H9 (cell line): ENCODE measurements at regions not wholly inside any gene's neighbourhood (a gene's known extent, or its start where the extent isn't known, plus 50 kb on each side); places are given as distances from the start of the nearest gene placed in this dataset.

Source experiments
- DNase-seq: peaks from one replicate; pipeline ENCODE4 v3.0.0-alpha.2; 2017
- H2AFZ ChIP-seq: one replicate; pipeline ENCODE4 v1.6.1; 2013; ENCODE audit warnings: mild to moderate bottlenecking, low read length, control low read depth, moderate library complexity
- H2AK5ac ChIP-seq: 2 replicates; pipeline ENCODE4 v1.6.1; 2013; ENCODE audit warnings: low read length, control low read depth, mixed read lengths; ENCODE audit not compliant: insufficient read length
- H2BK120ac ChIP-seq: one replicate; pipeline ENCODE4 v1.6.1; 2013; ENCODE audit warnings: low read depth, mild to moderate bottlenecking, low read length, control low read depth, inconsistent platforms; ENCODE audit not compliant: poor library complexity, severe bottlenecking
- H2BK12ac ChIP-seq: 2 replicates; pipeline ENCODE4 v1.6.1; 2013; ENCODE audit warnings: low read length, control low read depth, mixed read lengths, low read depth; ENCODE audit not compliant: insufficient read length
- H2BK15ac ChIP-seq: 2 replicates; pipeline ENCODE4 v1.6.1; 2013; ENCODE audit warnings: low read depth, low read length, control low read depth
- H2BK20ac ChIP-seq: one replicate; pipeline ENCODE4 v1.6.1; 2013; ENCODE audit warnings: low read depth, mild to moderate bottlenecking, low read length, control low read depth, inconsistent platforms; ENCODE audit not compliant: poor library complexity, severe bottlenecking
- H2BK5ac ChIP-seq: 2 replicates; pipeline ENCODE4 v1.6.1; 2013; ENCODE audit warnings: low read length, control low read depth, mixed read lengths; ENCODE audit not compliant: insufficient read length
- H3K14ac ChIP-seq: 2 replicates; pipeline ENCODE4 v1.6.1; 2013; ENCODE audit warnings: low read length, control low read depth; ENCODE audit not compliant: insufficient read depth
- H3K18ac ChIP-seq: 2 replicates; pipeline ENCODE4 v1.6.1; 2013; ENCODE audit warnings: low read depth, mild to moderate bottlenecking, mixed read lengths, low read length, control low read depth; ENCODE audit not compliant: insufficient read length
- H3K23ac ChIP-seq: 2 replicates; pipeline ENCODE4 v1.6.1; 2013; ENCODE audit warnings: low read length, control low read depth, mixed read lengths, low read depth; ENCODE audit not compliant: insufficient read length
- H3K23me2 ChIP-seq: 2 replicates; pipeline ENCODE4 v1.6.1; 2013; ENCODE audit warnings: low read depth, mild to moderate bottlenecking, mixed read lengths, low read length, control low read depth; ENCODE audit not compliant: insufficient read length, poor library complexity, severe bottlenecking
- H3K27ac ChIP-seq: 2 replicates; pipeline ENCODE4 v1.5.1; 2013; ENCODE audit warnings: low read length, control low read depth, mixed read lengths, low read depth; ENCODE audit not compliant: insufficient read length
- H3K27me3 ChIP-seq: 2 replicates; pipeline ENCODE4 v1.6.1; 2013; ENCODE audit warnings: low read length, control low read depth, inconsistent platforms; ENCODE audit not compliant: insufficient read depth
- H3K4ac ChIP-seq: 2 replicates; pipeline ENCODE4 v1.6.1; 2013; ENCODE audit warnings: low read depth, mild to moderate bottlenecking, control low read depth, inconsistent platforms, low read length, moderate library complexity
- H3K4me1 ChIP-seq: 2 replicates; pipeline ENCODE4 v1.6.1; 2013; ENCODE audit warnings: low read length, control low read depth, inconsistent platforms; ENCODE audit not compliant: insufficient read depth
- H3K4me2 ChIP-seq: 2 replicates; pipeline ENCODE4 v1.6.1; 2013; ENCODE audit warnings: low read length, control low read depth, mixed read lengths; ENCODE audit not compliant: insufficient read length, insufficient read depth
- H3K56ac ChIP-seq: 2 replicates; pipeline ENCODE4 v1.6.1; 2013; ENCODE audit warnings: low read depth, mild to moderate bottlenecking, mixed read lengths, low read length, control low read depth; ENCODE audit not compliant: insufficient read length
- H3K79me1 ChIP-seq: 2 replicates; pipeline ENCODE4 v1.6.1; 2013; ENCODE audit warnings: low read depth, mild to moderate bottlenecking, moderate library complexity, low read length, control low read depth, inconsistent platforms; ENCODE audit not compliant: insufficient read depth, poor library complexity, severe bottlenecking
- H3K79me2 ChIP-seq: 2 replicates; pipeline ENCODE4 v1.6.1; 2013; ENCODE audit warnings: low read length, control low read depth, inconsistent platforms; ENCODE audit not compliant: insufficient read depth
- H3K9ac ChIP-seq: 2 replicates; pipeline ENCODE4 v1.6.1; 2013; ENCODE audit warnings: low read length, control low read depth, mixed read lengths; ENCODE audit not compliant: insufficient read length; ENCODE audit errors: extremely low read depth
- H3K9me3 ChIP-seq: one replicate; pipeline ENCODE4 v1.6.1; 2013; ENCODE audit warnings: low read depth, low read length, inconsistent platforms; ENCODE audit not compliant: control insufficient read depth
- H3T11ph ChIP-seq: one replicate; pipeline ENCODE4 v1.6.1; 2013; ENCODE audit warnings: mild to moderate bottlenecking, low read length, control low read depth, inconsistent platforms
- H4K20me1 ChIP-seq: one replicate; pipeline ENCODE4 v1.6.1; 2013; ENCODE audit not compliant: control insufficient read depth, insufficient read length, insufficient read depth
- H4K5ac ChIP-seq: 2 replicates; pipeline ENCODE4 v1.6.1; 2013; ENCODE audit warnings: low read depth, mild to moderate bottlenecking, mixed read lengths, low read length, control low read depth; ENCODE audit not compliant: insufficient read length
- H4K8ac ChIP-seq: replicated peaks from 2 replicates; pipeline ENCODE4 v1.6.1; 2013; ENCODE audit warnings: low read length, control low read depth, mixed read lengths, low read depth; ENCODE audit not compliant: insufficient read length
- H4K91ac ChIP-seq: 2 replicates; pipeline ENCODE4 v1.6.1; 2013; ENCODE audit warnings: low read depth, mild to moderate bottlenecking, moderate library complexity, mixed read lengths, low read length, control low read depth; ENCODE audit not compliant: insufficient read length
- H3K27ac Mint-ChIP-seq, 3 experiments: 2 replicates in 2 of 3; 3 replicates in 1 of 3; pipeline ENCODE4 v1.8.0; 2020 to 2021; ENCODE audit warnings: mixed read lengths in 3 of 3, mild to moderate bottlenecking in 1 of 3, moderate library complexity in 1 of 3
- H3K27me3 Mint-ChIP-seq: 2 replicates; pipeline ENCODE4 v1.8.0; 2021; ENCODE audit warnings: low read depth, mild to moderate bottlenecking, moderate library complexity, mixed read lengths
- H3K36me3 Mint-ChIP-seq, 3 experiments: 2 replicates in 2 of 3; 3 replicates in 1 of 3; pipeline ENCODE4 v1.8.0; 2020 to 2021; ENCODE audit warnings: low read depth in 3 of 3, mixed read lengths in 3 of 3; ENCODE audit not compliant: insufficient read depth in 1 of 3
- H3K4me1 Mint-ChIP-seq, 2 experiments: 2 replicates each; pipeline ENCODE4 v1.8.0; 2020; ENCODE audit warnings: mixed read lengths in 2 of 2
- H3K4me3 Mint-ChIP-seq, 2 experiments: 2 replicates in 1 of 2; 3 replicates in 1 of 2; pipeline ENCODE4 v1.8.0; 2020 to 2021; ENCODE audit warnings: mild to moderate bottlenecking in 2 of 2, mixed read lengths in 2 of 2, moderate library complexity in 1 of 2
- H3K9me3 Mint-ChIP-seq, 2 experiments: 2 replicates in 1 of 2; 3 replicates in 1 of 2; pipeline ENCODE4 v1.8.0; 2020; ENCODE audit warnings: mild to moderate bottlenecking in 2 of 2, mixed read lengths in 2 of 2, moderate library complexity in 1 of 2
- WGBS: extraction: QIAGEN DNeasy Blood & Tissue Kit; methylation state at CpG from one replicate; pipeline ENCODE4 v1.1.7; 2013; ENCODE audit warnings: missing lambda C conversion rate, low lambda C conversion rate, mixed read lengths; ENCODE audit not compliant: insufficient read length; ENCODE audit errors: extremely low coverage; 5-methylcytosine and 5-hydroxymethylcytosine counted together
- TF ChIP-seq, protein P1 (sequence below): fragments of 200-600 bp; sonication (generic); conservative IDR thresholded peaks from 3 replicates; pipeline ENCODE4 v1.8.0; 2021; ENCODE audit warnings: antibody characterized with exemption, mild to moderate bottlenecking

DNA sequence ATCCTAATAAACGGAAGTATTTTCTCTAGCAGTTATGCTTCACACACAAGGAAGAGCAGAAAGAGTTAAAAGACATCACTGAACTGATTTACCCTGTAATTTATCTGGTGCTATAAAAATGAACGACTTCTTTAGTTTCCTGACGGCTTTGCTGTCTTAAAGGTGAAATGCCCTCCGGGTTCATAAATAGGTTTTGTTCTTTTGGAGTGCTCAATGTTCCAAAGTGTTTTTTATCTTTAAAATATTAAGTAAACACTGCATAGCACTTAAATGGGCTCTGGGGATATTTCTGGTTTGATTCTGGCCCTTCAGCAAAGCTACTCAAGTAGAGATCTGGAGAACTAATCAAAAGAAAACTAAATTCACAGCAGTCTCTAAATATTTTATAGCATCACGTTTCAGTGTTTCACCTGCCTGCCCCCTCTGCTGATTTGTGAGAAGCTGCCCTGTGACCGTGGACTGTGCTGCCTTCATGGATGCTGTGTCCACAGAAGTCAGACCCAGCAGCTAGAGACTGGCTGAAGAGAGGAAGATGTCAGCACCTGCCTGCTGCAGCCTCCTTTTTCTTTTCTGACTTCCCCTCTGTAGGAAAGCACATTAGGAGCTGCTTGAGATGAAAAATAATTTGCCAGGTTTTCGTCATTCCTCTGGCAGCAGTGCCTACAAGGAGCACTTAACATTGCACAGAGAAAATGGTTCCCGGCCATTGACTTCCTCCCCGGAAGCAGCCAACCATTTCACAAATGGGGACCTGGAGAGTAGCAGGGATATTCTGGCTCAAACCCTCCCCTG lies 205.1 kb upstream of the FSCB start:
- Histone ChIP-seq H3K79me2 (no peaks in the 10 kb centered on the region), H2BK20ac (no peak overlapping the region), H3K14ac (no peak overlapping the region), H4K91ac (no peak overlapping the region), H2AK5ac (no peak overlapping the region), H3K23ac (no peak overlapping the region), H3K27me3 (no peaks in the 10 kb centered on the region), H3K23me2 (no peaks in the 10 kb centered on the region), H4K5ac (no peak overlapping the region), H2AFZ (no peak overlapping the region), H2BK120ac (no peak overlapping the region), H2BK5ac (no peak overlapping the region), H3K4me1 (no peaks in the 10 kb centered on the region), H3K4ac (no peak overlapping the region), H2BK15ac (no peak overlapping the region), H3K4me2 (no peak overlapping the region), H3K79me1 (no peaks in the 10 kb centered on the region), H3K18ac (peak overlapping the region; percentile 15), H3K9me3 (no peaks in the 10 kb centered on the region), H4K8ac (no peak overlapping the region), H2BK12ac (no peak overlapping the region), H3K9ac (peak overlapping the region; percentile 33), H4K20me1 (no peaks in the 10 kb centered on the region), H3K56ac (no peak overlapping the region), H3K27ac (no peak overlapping the region), H3T11ph (no peak overlapping the region)
- Mint-ChIP-seq H3K36me3 (no peaks in the 10 kb centered on the region), H3K4me3 (no peak overlapping the region), H3K27ac (no peak overlapping the region), H3K9me3 (no peaks in the 10 kb centered on the region), H3K27me3 (no peaks in the 10 kb centered on the region), H3K4me1 (peaks cover 0 to 2% of the 10 kb centered on the region in 2 experiments; a peak in 1 of 4 replicates)
- TF ChIP-seq, protein P1, sequence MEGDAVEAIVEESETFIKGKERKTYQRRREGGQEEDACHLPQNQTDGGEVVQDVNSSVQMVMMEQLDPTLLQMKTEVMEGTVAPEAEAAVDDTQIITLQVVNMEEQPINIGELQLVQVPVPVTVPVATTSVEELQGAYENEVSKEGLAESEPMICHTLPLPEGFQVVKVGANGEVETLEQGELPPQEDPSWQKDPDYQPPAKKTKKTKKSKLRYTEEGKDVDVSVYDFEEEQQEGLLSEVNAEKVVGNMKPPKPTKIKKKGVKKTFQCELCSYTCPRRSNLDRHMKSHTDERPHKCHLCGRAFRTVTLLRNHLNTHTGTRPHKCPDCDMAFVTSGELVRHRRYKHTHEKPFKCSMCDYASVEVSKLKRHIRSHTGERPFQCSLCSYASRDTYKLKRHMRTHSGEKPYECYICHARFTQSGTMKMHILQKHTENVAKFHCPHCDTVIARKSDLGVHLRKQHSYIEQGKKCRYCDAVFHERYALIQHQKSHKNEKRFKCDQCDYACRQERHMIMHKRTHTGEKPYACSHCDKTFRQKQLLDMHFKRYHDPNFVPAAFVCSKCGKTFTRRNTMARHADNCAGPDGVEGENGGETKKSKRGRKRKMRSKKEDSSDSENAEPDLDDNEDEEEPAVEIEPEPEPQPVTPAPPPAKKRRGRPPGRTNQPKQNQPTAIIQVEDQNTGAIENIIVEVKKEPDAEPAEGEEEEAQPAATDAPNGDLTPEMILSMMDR = no peak
- no CpG with 5 or more reads among the region's 9 CpGs for WGBS
- DNase-seq = no peak
